ENCODE measurements at regions not wholly inside any gene's neighbourhood (a gene's known extent, or its start where the extent isn't known, plus 50 kb on each side); places are given as distances from the start of the nearest gene placed in this dataset.
"Not testable (repeated sequence)": the region's sequence is repeated elsewhere in the genome, so short reads cannot be mapped to it uniquely, and the experiment has no call there.

DNA sequence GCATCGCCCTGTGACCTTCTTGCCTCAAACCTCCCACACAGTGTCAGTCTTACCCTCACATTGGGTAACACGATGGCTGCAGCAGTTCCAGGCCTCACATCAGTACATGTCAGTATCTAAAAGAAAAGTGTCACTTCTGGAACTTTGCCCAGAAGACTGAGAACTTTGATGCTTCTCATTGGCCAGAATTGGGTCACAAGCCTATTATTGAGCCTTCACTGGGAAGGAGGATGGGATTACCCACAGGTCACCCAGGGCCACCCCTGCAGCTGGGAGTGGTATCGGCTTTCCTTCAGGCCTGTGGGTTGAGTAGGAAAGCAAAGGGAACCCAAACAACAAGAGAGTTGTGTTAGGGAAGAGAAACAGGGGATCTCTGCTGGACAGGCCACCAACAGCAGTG lies 111.5 kb downstream of the NPY start:
- no peak overlapping the region for H3K4me3 Mint-ChIP-seq (ENCODE audit: unreplicated experiment)
- no peaks in the 10 kb centered on the region for H3K9me3 Mint-ChIP-seq (ENCODE audit: low read depth)
- H3K27me3 Mint-ChIP-seq (ENCODE audit: low read depth), result peaks cover 13% of the 10 kb centered on the region
- no peaks in the 10 kb centered on the region for H3K36me3 Mint-ChIP-seq (ENCODE audit: low read depth)
- H3K27ac Mint-ChIP-seq (ENCODE audit: unreplicated experiment), result no peak overlapping the region
- TF ChIP-seq, protein P1, sequence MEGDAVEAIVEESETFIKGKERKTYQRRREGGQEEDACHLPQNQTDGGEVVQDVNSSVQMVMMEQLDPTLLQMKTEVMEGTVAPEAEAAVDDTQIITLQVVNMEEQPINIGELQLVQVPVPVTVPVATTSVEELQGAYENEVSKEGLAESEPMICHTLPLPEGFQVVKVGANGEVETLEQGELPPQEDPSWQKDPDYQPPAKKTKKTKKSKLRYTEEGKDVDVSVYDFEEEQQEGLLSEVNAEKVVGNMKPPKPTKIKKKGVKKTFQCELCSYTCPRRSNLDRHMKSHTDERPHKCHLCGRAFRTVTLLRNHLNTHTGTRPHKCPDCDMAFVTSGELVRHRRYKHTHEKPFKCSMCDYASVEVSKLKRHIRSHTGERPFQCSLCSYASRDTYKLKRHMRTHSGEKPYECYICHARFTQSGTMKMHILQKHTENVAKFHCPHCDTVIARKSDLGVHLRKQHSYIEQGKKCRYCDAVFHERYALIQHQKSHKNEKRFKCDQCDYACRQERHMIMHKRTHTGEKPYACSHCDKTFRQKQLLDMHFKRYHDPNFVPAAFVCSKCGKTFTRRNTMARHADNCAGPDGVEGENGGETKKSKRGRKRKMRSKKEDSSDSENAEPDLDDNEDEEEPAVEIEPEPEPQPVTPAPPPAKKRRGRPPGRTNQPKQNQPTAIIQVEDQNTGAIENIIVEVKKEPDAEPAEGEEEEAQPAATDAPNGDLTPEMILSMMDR (IDR thresholded peaks at IDR 0.05), result no peak
- no peaks in the 10 kb centered on the region for H3K4me1 Mint-ChIP-seq (ENCODE audit: low read depth)
- DNase-seq (ENCODE audit: low spot score), result no peak

DNA sequence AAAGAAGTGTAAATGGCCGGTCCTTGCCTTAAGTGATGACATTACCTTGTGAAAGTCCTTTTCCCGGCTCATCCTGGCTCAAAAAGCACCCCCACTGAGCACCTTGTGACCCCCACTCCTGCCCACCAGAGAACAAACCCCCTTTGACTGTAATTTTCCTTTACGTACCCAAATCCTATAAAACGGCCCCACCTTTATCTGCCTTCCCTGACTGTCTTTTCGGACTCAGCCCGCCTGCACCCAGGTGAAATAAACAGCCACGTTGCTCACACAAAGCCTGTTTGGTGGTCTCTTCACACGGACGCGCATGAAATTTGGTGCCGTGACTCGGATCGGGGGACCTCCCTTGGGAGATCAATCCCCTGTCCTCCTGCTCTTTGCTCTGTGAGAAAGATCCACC lies 112.4 kb downstream of the NPY start:
- peaks cover 13% of the 10 kb centered on the region for H3K27me3 Mint-ChIP-seq (ENCODE audit: low read depth)

DNA sequence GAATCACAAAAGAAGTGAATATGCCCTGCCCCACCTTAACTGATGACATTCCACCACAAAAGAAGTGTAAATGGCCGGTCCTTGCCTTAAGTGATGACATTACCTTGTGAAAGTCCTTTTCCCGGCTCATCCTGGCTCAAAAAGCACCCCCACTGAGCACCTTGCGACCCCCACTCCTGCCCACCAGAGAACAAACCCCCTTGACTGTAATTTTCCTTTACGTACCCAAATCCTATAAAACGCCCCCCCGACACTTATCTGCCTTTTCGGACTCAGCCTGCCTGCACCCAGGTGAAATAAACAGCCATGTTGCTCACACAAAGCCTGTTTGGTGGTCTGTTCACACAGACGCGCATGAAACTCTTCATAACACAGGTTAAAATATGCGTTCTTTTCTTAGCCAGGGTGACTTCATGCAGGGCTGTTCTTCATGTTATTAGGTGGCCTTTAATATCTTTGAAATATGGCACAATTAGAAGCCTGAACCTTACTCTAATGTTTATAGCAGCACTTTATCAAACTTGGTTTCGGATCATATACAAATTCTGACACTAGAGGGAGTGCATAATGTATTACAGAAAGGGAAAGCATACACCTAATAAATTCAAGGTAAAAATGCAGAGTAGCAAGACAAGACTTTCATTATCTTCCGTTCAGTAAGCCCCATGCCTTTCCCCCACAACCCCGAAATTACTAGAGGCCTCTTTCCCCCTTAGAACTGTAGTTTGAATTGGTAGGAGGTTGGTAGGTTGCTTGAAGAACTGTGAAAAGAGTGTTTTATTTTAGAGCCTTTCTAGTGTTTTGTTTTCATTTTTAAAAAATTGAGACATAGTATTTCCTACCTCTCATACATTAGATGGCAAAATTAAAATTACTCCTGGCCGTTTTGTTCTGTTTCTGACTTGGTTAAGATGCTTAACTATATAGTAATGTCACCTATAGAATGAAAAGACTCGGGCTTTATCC lies 117.9 kb downstream of the NPY start:
- Mint-ChIP-seq H3K27ac (ENCODE audit: unreplicated experiment) (no peak overlapping the region), H3K36me3 (ENCODE audit: low read depth) (no peaks in the 10 kb centered on the region), H3K9me3 (ENCODE audit: low read depth) (no peaks in the 10 kb centered on the region), H3K4me1 (ENCODE audit: low read depth) (no peaks in the 10 kb centered on the region), H3K4me3 (ENCODE audit: unreplicated experiment) (no peak overlapping the region), H3K27me3 (ENCODE audit: low read depth) (peaks cover 7% of the 10 kb centered on the region)
- TF ChIP-seq, protein P1 (IDR thresholded peaks at IDR 0.05), result peak; percentile 86
- DNase-seq (ENCODE audit: low spot score), result no peak

More for the DNA sequence above, 112.4 kb downstream of the NPY start:
- not testable (repeated sequence) for H3K27ac Mint-ChIP-seq (ENCODE audit: unreplicated experiment); H3K4me3 Mint-ChIP-seq (ENCODE audit: unreplicated experiment); H3K9me3 Mint-ChIP-seq (ENCODE audit: low read depth); H3K4me1 Mint-ChIP-seq (ENCODE audit: low read depth); H3K36me3 Mint-ChIP-seq (ENCODE audit: low read depth); DNase-seq (ENCODE audit: low spot score)

DNA sequence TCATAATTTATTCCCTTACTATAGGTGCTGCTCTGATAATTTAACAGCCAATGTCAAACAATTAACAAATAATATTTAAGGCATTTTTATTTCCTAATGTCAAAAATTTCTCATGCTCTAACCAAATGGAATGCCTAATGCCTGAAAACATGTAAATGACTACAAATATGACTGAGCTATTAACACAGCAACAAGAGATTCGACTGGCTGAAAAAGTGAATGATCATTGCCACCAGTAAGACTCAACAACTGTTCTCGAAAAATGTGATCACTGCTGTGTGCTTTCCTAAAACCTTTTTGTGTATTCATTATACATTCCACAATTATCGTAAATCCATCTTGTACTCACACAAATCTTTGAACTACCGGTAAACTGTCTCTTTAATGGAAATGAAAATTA lies 118.7 kb downstream of the NPY start:
- Mint-ChIP-seq H3K36me3 (ENCODE audit: low read depth) (no peaks in the 10 kb centered on the region), H3K4me3 (ENCODE audit: unreplicated experiment) (no peak overlapping the region), H3K27ac (ENCODE audit: unreplicated experiment) (no peak overlapping the region), H3K4me1 (ENCODE audit: low read depth) (no peaks in the 10 kb centered on the region), H3K27me3 (ENCODE audit: low read depth) (peaks cover 7% of the 10 kb centered on the region), H3K9me3 (ENCODE audit: low read depth) (no peaks in the 10 kb centered on the region)
- TF ChIP-seq, protein P1 (IDR thresholded peaks at IDR 0.05), result no peak
- DNase-seq (ENCODE audit: low spot score), result no peak

DNA sequence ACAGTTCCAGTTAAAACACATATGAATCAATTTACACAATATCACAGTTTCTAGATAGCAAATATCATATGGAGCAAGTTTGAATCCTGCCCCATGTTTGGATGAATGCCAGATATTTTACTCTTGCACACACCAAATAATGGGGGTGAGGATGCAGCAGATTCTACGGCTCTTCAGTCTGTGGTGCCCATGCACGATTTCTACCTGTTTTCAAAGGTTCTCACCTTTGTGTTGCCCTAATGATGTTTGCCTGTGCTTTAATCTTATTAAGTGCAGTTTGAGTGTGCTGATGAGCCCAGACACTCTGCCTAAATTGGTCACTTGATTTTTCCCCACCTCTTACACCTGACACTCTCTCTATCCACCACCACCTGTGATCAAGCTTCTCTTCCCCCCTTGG lies 119.6 kb downstream of the NPY start:
- TF ChIP-seq, protein P1 (IDR thresholded peaks at IDR 0.05), result no peak

More for the DNA sequence above, 119.6 kb downstream of the NPY start:
- DNase-seq (ENCODE audit: low spot score), result no peak
- H3K27me3 Mint-ChIP-seq (ENCODE audit: low read depth), result peaks cover 7% of the 10 kb centered on the region
- H3K36me3 Mint-ChIP-seq (ENCODE audit: low read depth), result no peaks in the 10 kb centered on the region
- H3K27ac Mint-ChIP-seq (ENCODE audit: unreplicated experiment), result no peak overlapping the region
- H3K4me1 Mint-ChIP-seq (ENCODE audit: low read depth), result no peaks in the 10 kb centered on the region
- no peaks in the 10 kb centered on the region for H3K9me3 Mint-ChIP-seq (ENCODE audit: low read depth)
- H3K4me3 Mint-ChIP-seq (ENCODE audit: unreplicated experiment), result no peak overlapping the region

Measured in chondrocyte (in vitro differentiated cells).